Adrenal gland (tissue), 9 donors: ENCODE measurements at regions not wholly inside any gene's neighbourhood (a gene's known extent, or its start where the extent isn't known, plus 50 kb on each side); places are given as distances from the start of the nearest gene placed in this dataset.
A peak's percentile ranks its signal among the peaks of the same experiment; 100 is the strongest.

Experiments used
- DNase-seq, 7 donors: peaks; one replicate each; pipeline ENCODE4 v3.0.0-alpha.2; 2019 to 2020
- H3K27ac ChIP-seq, 5 donors: fragments of 200-600 bp; sonication (generic) in 4 of 5; 1 replicate in 3 of 5; 2 replicates in 2 of 5; pipeline versions ENCODE4 v1.5.1 to v1.8.0; 2016 to 2020; ENCODE audit warnings: mild to moderate bottlenecking in 1 of 5
- H3K27me3 ChIP-seq: fragments of 200-600 bp; 2 replicates; pipeline ENCODE4 v1.8.0; 2021
- H3K36me3 ChIP-seq, 2 donors: fragments of 200-600 bp; replicated peaks in 1 of 2; 1 replicate in 1 of 2; 2 replicates in 1 of 2; pipeline versions ENCODE4 v1.5.1 to v1.8.0; 2018 to 2022
- H3K4me1 ChIP-seq, 2 donors: fragments of 200-600 bp; replicated peaks in 1 of 2; 1 replicate in 1 of 2; 2 replicates in 1 of 2; pipeline versions ENCODE4 v1.5.1 to v1.8.0; 2018 to 2021
- H3K4me3 ChIP-seq, 4 donors: fragments of 200-600 bp; sonication (generic) in 3 of 4; one replicate each; pipeline ENCODE4 v1.5.1; 2016 to 2018
- H3K9me3 ChIP-seq, 3 donors: fragments of 200-600 bp; sonication (generic) in 1 of 3; replicated peaks in 1 of 3; 1 replicate in 2 of 3; 2 replicates in 1 of 3; pipeline versions ENCODE4 v1.5.1 to v1.8.0; 2016 to 2021
- CTCF ChIP-seq, 6 experiments: fragments of 450-650 bp in 4 of 6; fragments of 200-600 bp in 2 of 6; sonication (generic) in 1 of 6; IDR thresholded peaks; 1 replicate in 5 of 6; 2 replicates in 1 of 6; pipeline versions ENCODE4 v1.5.1 to v1.8.0; 2016 to 2021; ENCODE audit warnings: antibody characterized with exemption in 6 of 6, mild to moderate bottlenecking in 2 of 6, moderate library complexity in 1 of 6
- POLR2A ChIP-seq, 2 donors: fragments of 450-650 bp; IDR thresholded peaks; one replicate each; pipeline ENCODE4 v1.6.1; 2017; ENCODE audit warnings: antibody characterized with exemption in 2 of 2, mild to moderate bottlenecking in 2 of 2, moderate library complexity in 1 of 2
- WGBS, 4 donors: extraction: QIAGEN DNeasy Blood & Tissue Kit in 2 of 4; methylation state at CpG; one replicate each; pipeline versions ENCODE4 v1.1.5 to v1.1.7; 2013 to 2017; 5-methylcytosine and 5-hydroxymethylcytosine counted together
- intact Hi-C, 2 donors: fragments of 100-400 bp; cut with DNase I; formaldehyde crosslinking; loops; one replicate each; pipeline versions ENCODE4 v1.14.1 to v1.15.0; 2022 to 2023
- donor health status: healthy with polysubstance abuse.
- donor health status: Bipolar disorder and iron deficiency.
- donor health status: DM: yes; HTN: yes; CAD: no.
- donor health status: DM: no; HTN: no; CAD: no.
- donor health status: DM: no; HTN: no; CAD: no.

GRCh38 chr18:998936-999335 lies 94.3 kb downstream of the ADCYAP1 start:
- H3K27me3 ChIP-seq: no peaks in the 10 kb centered on the region
- H3K4me1 ChIP-seq: peaks cover 4 to 14% of the 10 kb centered on the region in 2 donors
- H3K27ac ChIP-seq: no peak overlapping the region
- H3K4me3 ChIP-seq: no peak overlapping the region
- no peaks in the 10 kb centered on the region for H3K36me3 ChIP-seq
- H3K9me3 ChIP-seq: no peaks in the 10 kb centered on the region
- TF ChIP-seq POLR2A (IDR thresholded peaks at IDR 0.05): no peak
- 76 to 86% (median 83%) methylated on average over 5 of the region's 5 CpGs for WGBS, 4 donors
- DNase-seq: no peak
- intact Hi-C loops: no loop called here

GRCh38 chr18:1002653-1003178 lies 98.0 kb downstream of the ADCYAP1 start:
- H3K4me3 ChIP-seq: no peak overlapping the region
- peak in 2 of 7 donors; percentile 19 to 25 for DNase-seq
- peak overlapping the region in 3 of 5 donors; percentile 18 to 39 (median 33) for H3K27ac ChIP-seq
- H3K36me3 ChIP-seq: no peaks in the 10 kb centered on the region
- TF ChIP-seq POLR2A (IDR thresholded peaks at IDR 0.05) (no peak), CTCF (IDR thresholded peaks at IDR 0.05) (no peak)
- H3K27me3 ChIP-seq: no peaks in the 10 kb centered on the region
- 13 to 21% (median 16%) methylated on average over 2 of the region's 2 CpGs for WGBS, 4 donors
- peaks cover 4 to 14% of the 10 kb centered on the region in 2 donors for H3K4me1 ChIP-seq
- intact Hi-C loops: no loop called here
- no peaks in the 10 kb centered on the region for H3K9me3 ChIP-seq

GRCh38 chr18:1003499-1003898 lies 98.8 kb downstream of the ADCYAP1 start:
- H3K36me3 ChIP-seq: no peaks in the 10 kb centered on the region
- H3K27ac ChIP-seq: no peak overlapping the region
- H3K4me3 ChIP-seq: no peak overlapping the region
- TF ChIP-seq POLR2A (IDR thresholded peaks at IDR 0.05) (no peak), CTCF (IDR thresholded peaks at IDR 0.05) (no peak)
- no peaks in the 10 kb centered on the region for H3K27me3 ChIP-seq
- DNase-seq: no peak
- no peaks in the 10 kb centered on the region for H3K9me3 ChIP-seq
- 92 to 94% (median 93%) methylated on average over 1 of the region's 1 CpG; no CpG with 5 or more reads in 1 of the 4 donors for WGBS, 4 donors
- H3K4me1 ChIP-seq: peaks cover 4 to 14% of the 10 kb centered on the region in 2 donors
- intact Hi-C loops: no loop called here

GRCh38 chr18:1006304-1006703 lies 101.6 kb downstream of the ADCYAP1 start:
- Histone ChIP-seq H3K4me1 (peaks cover 4 to 14% of the 10 kb centered on the region in 2 donors), H3K9me3 (no peaks in the 10 kb centered on the region), H3K4me3 (no peak overlapping the region), H3K36me3 (no peaks in the 10 kb centered on the region), H3K27ac (no peak overlapping the region), H3K27me3 (no peaks in the 10 kb centered on the region)
- 64 to 75% (median 68%) methylated on average over 2 to 3 of the region's 3 CpGs for WGBS, 4 donors
- intact Hi-C loops: no loop called here
- DNase-seq: no peak
- no peak for TF ChIP-seq CTCF (IDR thresholded peaks at IDR 0.05)
- TF ChIP-seq POLR2A (IDR thresholded peaks at IDR 0.05): no peak

- no peak overlapping the region for H3K4me3 ChIP-seq
- intact Hi-C loops: no loop called here
- DNase-seq: no peak
- no peak for TF ChIP-seq POLR2A (IDR thresholded peaks at IDR 0.05)
- TF ChIP-seq CTCF (IDR thresholded peaks at IDR 0.05): no peak
- no peaks in the 10 kb centered on the region for H3K9me3 ChIP-seq
- H3K36me3 ChIP-seq: no peaks in the 10 kb centered on the region
- no peaks in the 10 kb centered on the region for H3K27me3 ChIP-seq
- WGBS, 4 donors: 71 to 83% (median 78%) methylated on average over 6 of the region's 6 CpGs
- no peak overlapping the region for H3K27ac ChIP-seq
- H3K4me1 ChIP-seq: peaks cover 4 to 13% of the 10 kb centered on the region in 2 donors
Measured at GRCh38 chr18:1006965-1007364, 102.3 kb downstream of the ADCYAP1 start.
